HG02763 (cell line): ENCODE measurements at regions not wholly inside any gene's neighbourhood (a gene's known extent, or its start where the extent isn't known, plus 50 kb on each side); places are given as distances from the start of the nearest gene placed in this dataset.
"Not testable (repeated sequence)": the region's sequence is repeated elsewhere in the genome, so short reads cannot be mapped to it uniquely, and the experiment has no call there.

ENCODE experiments used
- ATAC-seq: cut with Tn5 transposase; IDR thresholded peaks from one replicate; pipeline ENCODE4 v1.9.1; 2021; ENCODE audit warnings: mild to moderate bottlenecking, moderate library complexity; ENCODE audit not compliant: unreplicated experiment

DNA sequence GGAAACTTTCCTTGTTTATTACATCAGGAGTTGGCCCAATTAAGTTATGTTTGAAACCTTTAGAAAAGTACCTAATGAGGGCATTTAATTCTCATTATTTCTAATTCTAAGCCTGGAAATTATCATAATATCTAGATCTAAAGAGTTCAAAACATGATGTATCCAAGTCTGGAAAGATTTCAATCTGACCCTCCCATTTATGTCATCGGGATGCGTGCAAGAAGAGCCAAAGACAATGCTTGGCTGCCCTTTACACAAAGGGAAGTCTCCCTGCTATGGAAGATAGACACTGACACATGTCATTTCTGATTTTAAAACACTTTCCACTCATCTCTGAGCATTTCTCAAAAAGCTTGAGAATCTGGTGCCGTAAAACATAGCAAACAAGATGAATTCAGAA lies 222.4 kb downstream of the ANTXR2 start:
- no peak for ATAC-seq

- ATAC-seq, result no peak
Observed at GRCh38 chr4:79848329-79848728, 224.7 kb downstream of the ANTXR2 start.

DNA sequence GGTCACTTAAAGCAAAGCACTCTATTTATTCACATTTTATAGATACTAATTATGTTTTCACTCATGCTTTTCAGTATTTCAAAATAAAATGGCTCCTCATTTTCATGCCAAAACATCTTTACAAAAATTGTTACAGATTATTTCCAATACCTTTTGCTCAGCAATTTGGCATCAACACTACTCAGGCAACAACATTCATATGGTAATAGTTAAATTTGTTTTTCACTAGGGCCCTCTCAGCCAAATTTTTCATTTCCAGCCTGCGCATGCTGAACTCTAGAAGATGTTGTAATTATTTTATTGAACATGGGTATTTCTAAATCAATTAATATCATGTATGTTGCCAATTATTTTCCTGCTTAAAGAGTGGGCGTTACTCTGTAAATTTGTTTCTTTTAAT lies 225.6 kb downstream of the ANTXR2 start:
- no peak for ATAC-seq

DNA sequence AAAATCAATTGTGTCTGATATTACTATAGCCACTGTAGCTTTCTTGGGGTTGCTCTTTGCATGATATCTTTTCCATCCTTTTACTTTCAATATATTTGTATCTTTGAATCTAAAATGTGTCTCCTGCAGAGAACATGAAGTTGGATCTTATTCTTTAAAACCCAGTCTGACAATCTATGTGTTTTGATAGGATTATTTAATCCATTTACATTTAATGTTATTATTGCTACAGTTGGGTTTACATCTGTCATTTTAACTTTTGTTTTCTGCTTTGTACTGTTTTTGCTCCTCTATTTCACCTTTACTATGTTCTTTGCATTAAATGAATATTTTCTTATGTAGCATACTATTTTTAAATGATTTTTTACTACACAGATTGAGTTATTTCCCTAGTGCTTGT lies 230.9 kb downstream of the ANTXR2 start:
- ATAC-seq, result no peak

GRCh38 chr4:79833857-79834256 lies 239.2 kb downstream of the ANTXR2 start:
- no peak for ATAC-seq

- ATAC-seq, result no peak
Observed at GRCh38 chr4:79831701-79832514, 241.1 kb downstream of the ANTXR2 start.

DNA sequence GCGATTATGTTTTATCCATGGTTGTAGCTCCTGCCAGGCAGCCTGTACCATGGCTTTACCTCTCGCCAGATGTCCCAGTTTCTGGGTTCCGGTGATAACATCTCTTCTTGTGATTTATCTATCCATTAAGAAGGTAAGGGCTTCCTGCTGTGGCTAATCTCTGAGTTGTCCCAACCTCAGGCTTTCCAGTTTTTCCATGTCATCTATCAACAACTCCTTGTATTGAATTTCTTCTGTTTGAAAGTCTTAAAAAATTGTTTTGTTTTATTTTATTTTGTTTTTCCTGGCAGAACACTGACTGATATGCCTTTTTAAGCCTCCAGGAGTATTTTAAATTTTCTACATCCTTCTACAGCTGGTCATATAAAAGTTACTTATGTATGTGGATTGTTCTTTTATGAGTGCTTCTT lies 241.9 kb downstream of the ANTXR2 start:
- ATAC-seq, result no peak

DNA sequence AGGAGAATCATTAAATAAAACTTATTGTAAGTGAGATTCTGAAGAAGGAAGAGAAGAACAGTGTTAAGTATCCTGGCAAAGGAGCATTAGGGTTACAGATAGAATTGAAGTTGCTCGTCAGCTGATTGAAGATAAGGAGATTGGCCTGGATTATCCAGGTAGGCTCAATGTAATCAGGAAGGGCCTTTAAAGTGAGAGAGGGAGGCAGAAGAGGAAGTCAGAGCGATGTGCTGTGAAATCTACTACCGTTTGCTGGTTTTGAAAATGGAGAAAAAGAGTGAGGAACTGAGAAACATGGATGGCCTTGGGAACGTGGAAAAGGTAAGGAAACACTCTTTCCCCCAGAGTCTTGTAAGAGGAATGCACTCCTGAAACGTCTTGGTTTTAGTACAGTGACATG lies 245.7 kb downstream of the ANTXR2 start:
- ATAC-seq, result no peak

GRCh38 chr4:79823148-79823763 lies 249.8 kb downstream of the ANTXR2 start:
- no peak for ATAC-seq

GRCh38 chr4:79820427-79820826 lies 252.6 kb downstream of the ANTXR2 start:
- no peak for ATAC-seq

DNA sequence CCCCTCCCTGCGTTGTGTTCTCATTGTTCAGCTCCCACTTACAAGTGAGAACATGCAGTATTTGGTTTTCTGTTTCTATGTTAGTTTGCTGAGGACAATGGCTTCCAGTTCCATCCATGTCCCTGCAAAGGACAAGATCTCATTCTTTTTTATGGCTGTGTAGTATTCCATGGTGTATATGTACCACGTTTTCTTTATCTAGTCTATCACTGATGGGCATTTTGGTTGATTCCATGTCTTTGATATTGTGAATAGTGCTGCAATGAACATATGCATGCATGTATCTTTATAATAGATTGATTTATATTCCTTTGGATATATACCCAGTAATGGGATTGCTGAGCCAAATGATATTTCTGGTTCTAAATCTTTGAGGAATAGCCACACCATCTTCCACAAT lies 265.1 kb downstream of the ANTXR2 start:
- ATAC-seq, result not testable (repeated sequence)

- ATAC-seq, result no peak
Observed at GRCh38 chr4:79798047-79798446, 275.0 kb downstream of the ANTXR2 start.

DNA sequence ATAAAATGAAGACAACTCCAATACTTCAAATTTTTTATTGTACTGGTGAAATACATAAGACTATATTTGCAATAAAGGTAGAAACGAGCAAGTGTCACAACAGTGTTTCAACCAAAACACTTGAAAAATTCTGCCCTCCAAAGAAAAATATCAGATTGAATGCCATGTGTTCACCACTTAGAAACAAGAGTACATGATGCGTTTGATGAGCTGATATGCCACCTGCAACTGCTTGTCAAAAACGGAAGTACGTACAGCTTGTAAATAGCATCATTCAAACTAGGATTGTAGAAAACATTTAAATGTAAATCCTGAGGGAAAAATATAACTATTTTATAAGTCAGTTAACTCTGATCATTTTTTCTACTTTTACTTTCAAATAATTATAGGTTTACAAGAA lies 276.1 kb downstream of the ANTXR2 start:
- no peak for ATAC-seq

- no peak for ATAC-seq
Observed at GRCh38 chr4:79788884-79789283, 284.1 kb downstream of the ANTXR2 start.

- ATAC-seq, result no peak
Observed at GRCh38 chr4:79780129-79780528, 292.9 kb downstream of the ANTXR2 start.

DNA sequence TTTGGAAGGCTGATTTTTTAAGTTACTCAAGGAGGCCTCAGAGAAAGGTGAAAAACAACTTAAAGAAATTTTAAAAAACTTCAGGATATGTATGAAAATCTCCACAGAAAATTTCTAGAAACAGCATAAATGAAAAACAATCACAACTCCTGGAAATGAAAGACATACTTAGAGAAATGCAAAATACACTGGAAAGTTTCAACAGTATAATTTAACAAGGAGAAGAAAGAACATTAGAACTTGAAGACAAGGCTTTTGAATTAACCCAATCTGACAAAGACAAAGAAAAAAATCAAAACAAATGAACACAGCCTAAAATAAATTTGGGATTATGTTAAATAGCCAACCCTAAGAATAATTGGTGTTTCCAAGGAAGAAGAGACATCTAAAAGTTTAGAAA lies 300.5 kb downstream of the ANTXR2 start:
- ATAC-seq, result no peak

GRCh38 chr4:79764120-79764519 lies 308.9 kb downstream of the ANTXR2 start:
- ATAC-seq, result no peak

GRCh38 chr4:79763486-79764075 lies 309.4 kb downstream of the ANTXR2 start:
- ATAC-seq, result no peak

DNA sequence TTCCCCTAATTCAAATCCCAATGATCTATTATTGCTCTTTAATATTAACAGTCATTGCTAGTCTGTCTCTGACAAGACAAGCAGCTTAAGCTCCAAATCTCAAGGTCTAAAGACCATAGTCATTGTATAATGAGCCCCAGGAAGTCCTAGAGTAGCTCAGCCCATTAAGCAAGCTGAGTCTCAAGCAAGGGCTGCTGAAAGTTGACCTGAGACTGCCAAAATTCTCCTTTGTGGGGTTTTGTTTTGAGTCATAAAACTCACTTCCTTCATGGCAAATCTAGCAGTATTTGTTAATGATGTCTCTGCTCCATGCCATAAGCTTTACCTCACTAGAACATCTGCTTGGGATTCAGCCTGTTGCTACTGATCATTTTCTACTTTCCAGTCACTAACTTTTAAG lies 313.2 kb downstream of the ANTXR2 start:
- ATAC-seq, result no peak

DNA sequence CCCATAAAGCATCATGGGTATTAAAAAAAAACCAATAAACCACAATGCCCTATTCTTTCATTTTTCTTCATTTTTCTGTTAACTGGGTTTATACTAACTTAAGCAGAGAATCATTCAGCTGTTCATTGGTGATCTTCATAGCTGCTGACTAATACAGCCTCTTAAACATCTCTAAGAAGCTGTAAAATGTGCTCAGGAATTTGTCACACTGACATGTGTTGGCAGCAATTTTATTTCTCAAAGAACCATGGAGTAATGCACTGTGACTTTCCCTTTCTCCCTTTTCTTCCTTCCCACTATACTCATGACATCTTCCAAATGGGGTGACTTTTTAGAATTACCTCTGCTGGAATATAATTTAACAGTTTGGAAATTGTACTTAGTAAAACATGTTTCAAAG lies 315.4 kb downstream of the ANTXR2 start:
- no peak for ATAC-seq

- ATAC-seq, result no peak
Observed at GRCh38 chr4:79756140-79756895, 316.7 kb downstream of the ANTXR2 start.

GRCh38 chr4:79748835-79749234 lies 324.2 kb downstream of the ANTXR2 start:
- no peak for ATAC-seq
